H1 (cell line): ENCODE measurements at regions not wholly inside any gene's neighbourhood (a gene's known extent, or its start where the extent isn't known, plus 50 kb on each side); places are given as distances from the start of the nearest gene placed in this dataset.

ENCODE experiments used
- BCL11A ChIP-seq, 2 experiments: IDR thresholded peaks; one replicate each; pipeline ENCODE4 v1.6.1; 2011; ENCODE audit warnings: low read depth in 2 of 2, low read length in 2 of 2, mild to moderate bottlenecking in 2 of 2
- CEBPB ChIP-seq: IDR thresholded peaks from 2 replicates; pipeline ENCODE4 v1.6.1; 2012; ENCODE audit warnings: low read depth, low read length
- CHD2 ChIP-seq: IDR thresholded peaks from 2 replicates; pipeline ENCODE4 v1.6.1; 2012; ENCODE audit warnings: low read length, improper control_type of control experiment
- CHD7 ChIP-seq: fragments of 300-600 bp; sonication (generic); IDR thresholded peaks from 2 replicates; pipeline ENCODE4 v1.7.1; 2012; ENCODE audit warnings: low read length, moderate library complexity, mild to moderate bottlenecking, inconsistent platforms; ENCODE audit not compliant: insufficient replicate concordance
- MAFK ChIP-seq: IDR thresholded peaks from 2 replicates; pipeline ENCODE4 v1.6.1; 2012; ENCODE audit warnings: low read depth, mild to moderate bottlenecking, improper control_type of control experiment, low read length
- SIX5 ChIP-seq: IDR thresholded peaks from 2 replicates; pipeline ENCODE4 v1.6.1; 2011; ENCODE audit warnings: mild to moderate bottlenecking, low read depth, low read length
- SP1 ChIP-seq: IDR thresholded peaks from 2 replicates; pipeline ENCODE4 v1.6.1; 2011; ENCODE audit warnings: low read depth, low read length
- ZNF274 ChIP-seq: IDR thresholded peaks from 2 replicates; pipeline ENCODE4 v1.7.0; 2012; ENCODE audit warnings: low read length, borderline replicate concordance; ENCODE audit errors: extremely low read depth

- TF ChIP-seq CHD7 (no peak), ZNF274 (no peak), CEBPB (no peak), SP1 (no peak), MAFK (no peak), SIX5 (no peak), BCL11A (IDR thresholded peaks at IDR 0.05; ENCODE audit: low read depth in 2 of 2, low read length in 2 of 2) (no peak), CHD2 (no peak)
Measured at GRCh38 chr17:63292421-63292820, 153.7 kb downstream of the CYB561 start (continued).
